H9 (cell line): ENCODE measurements at regions not wholly inside any gene's neighbourhood (a gene's known extent, or its start where the extent isn't known, plus 50 kb on each side); places are given as distances from the start of the nearest gene placed in this dataset.

ENCODE experiments used
- DNase-seq: peaks from one replicate; pipeline ENCODE4 v3.0.0-alpha.2; 2017
- H2AFZ ChIP-seq: one replicate; pipeline ENCODE4 v1.6.1; 2013; ENCODE audit warnings: mild to moderate bottlenecking, low read length, control low read depth, moderate library complexity
- H2AK5ac ChIP-seq: 2 replicates; pipeline ENCODE4 v1.6.1; 2013; ENCODE audit warnings: low read length, control low read depth, mixed read lengths; ENCODE audit not compliant: insufficient read length
- H2BK120ac ChIP-seq: one replicate; pipeline ENCODE4 v1.6.1; 2013; ENCODE audit warnings: low read depth, mild to moderate bottlenecking, low read length, control low read depth, inconsistent platforms; ENCODE audit not compliant: poor library complexity, severe bottlenecking
- H2BK12ac ChIP-seq: 2 replicates; pipeline ENCODE4 v1.6.1; 2013; ENCODE audit warnings: low read length, control low read depth, mixed read lengths, low read depth; ENCODE audit not compliant: insufficient read length
- H2BK15ac ChIP-seq: 2 replicates; pipeline ENCODE4 v1.6.1; 2013; ENCODE audit warnings: low read depth, low read length, control low read depth
- H2BK20ac ChIP-seq: one replicate; pipeline ENCODE4 v1.6.1; 2013; ENCODE audit warnings: low read depth, mild to moderate bottlenecking, low read length, control low read depth, inconsistent platforms; ENCODE audit not compliant: poor library complexity, severe bottlenecking
- H2BK5ac ChIP-seq: 2 replicates; pipeline ENCODE4 v1.6.1; 2013; ENCODE audit warnings: low read length, control low read depth, mixed read lengths; ENCODE audit not compliant: insufficient read length
- H3K14ac ChIP-seq: 2 replicates; pipeline ENCODE4 v1.6.1; 2013; ENCODE audit warnings: low read length, control low read depth; ENCODE audit not compliant: insufficient read depth
- H3K18ac ChIP-seq: 2 replicates; pipeline ENCODE4 v1.6.1; 2013; ENCODE audit warnings: low read depth, mild to moderate bottlenecking, mixed read lengths, low read length, control low read depth; ENCODE audit not compliant: insufficient read length
- H3K23ac ChIP-seq: 2 replicates; pipeline ENCODE4 v1.6.1; 2013; ENCODE audit warnings: low read length, control low read depth, mixed read lengths, low read depth; ENCODE audit not compliant: insufficient read length
- H3K23me2 ChIP-seq: 2 replicates; pipeline ENCODE4 v1.6.1; 2013; ENCODE audit warnings: low read depth, mild to moderate bottlenecking, mixed read lengths, low read length, control low read depth; ENCODE audit not compliant: insufficient read length, poor library complexity, severe bottlenecking
- H3K27ac ChIP-seq: 2 replicates; pipeline ENCODE4 v1.5.1; 2013; ENCODE audit warnings: low read length, control low read depth, mixed read lengths, low read depth; ENCODE audit not compliant: insufficient read length
- H3K27me3 ChIP-seq: 2 replicates; pipeline ENCODE4 v1.6.1; 2013; ENCODE audit warnings: low read length, control low read depth, inconsistent platforms; ENCODE audit not compliant: insufficient read depth
- H3K4ac ChIP-seq: 2 replicates; pipeline ENCODE4 v1.6.1; 2013; ENCODE audit warnings: low read depth, mild to moderate bottlenecking, control low read depth, inconsistent platforms, low read length, moderate library complexity
- H3K4me1 ChIP-seq: 2 replicates; pipeline ENCODE4 v1.6.1; 2013; ENCODE audit warnings: low read length, control low read depth, inconsistent platforms; ENCODE audit not compliant: insufficient read depth
- H3K4me2 ChIP-seq: 2 replicates; pipeline ENCODE4 v1.6.1; 2013; ENCODE audit warnings: low read length, control low read depth, mixed read lengths; ENCODE audit not compliant: insufficient read length, insufficient read depth
- H3K56ac ChIP-seq: 2 replicates; pipeline ENCODE4 v1.6.1; 2013; ENCODE audit warnings: low read depth, mild to moderate bottlenecking, mixed read lengths, low read length, control low read depth; ENCODE audit not compliant: insufficient read length
- H3K79me1 ChIP-seq: 2 replicates; pipeline ENCODE4 v1.6.1; 2013; ENCODE audit warnings: low read depth, mild to moderate bottlenecking, moderate library complexity, low read length, control low read depth, inconsistent platforms; ENCODE audit not compliant: insufficient read depth, poor library complexity, severe bottlenecking
- H3K79me2 ChIP-seq: 2 replicates; pipeline ENCODE4 v1.6.1; 2013; ENCODE audit warnings: low read length, control low read depth, inconsistent platforms; ENCODE audit not compliant: insufficient read depth
- H3K9ac ChIP-seq: 2 replicates; pipeline ENCODE4 v1.6.1; 2013; ENCODE audit warnings: low read length, control low read depth, mixed read lengths; ENCODE audit not compliant: insufficient read length; ENCODE audit errors: extremely low read depth
- H3K9me3 ChIP-seq: one replicate; pipeline ENCODE4 v1.6.1; 2013; ENCODE audit warnings: low read depth, low read length, inconsistent platforms; ENCODE audit not compliant: control insufficient read depth
- H3T11ph ChIP-seq: one replicate; pipeline ENCODE4 v1.6.1; 2013; ENCODE audit warnings: mild to moderate bottlenecking, low read length, control low read depth, inconsistent platforms
- H4K20me1 ChIP-seq: one replicate; pipeline ENCODE4 v1.6.1; 2013; ENCODE audit not compliant: control insufficient read depth, insufficient read length, insufficient read depth
- H4K5ac ChIP-seq: 2 replicates; pipeline ENCODE4 v1.6.1; 2013; ENCODE audit warnings: low read depth, mild to moderate bottlenecking, mixed read lengths, low read length, control low read depth; ENCODE audit not compliant: insufficient read length
- H4K8ac ChIP-seq: replicated peaks from 2 replicates; pipeline ENCODE4 v1.6.1; 2013; ENCODE audit warnings: low read length, control low read depth, mixed read lengths, low read depth; ENCODE audit not compliant: insufficient read length
- H4K91ac ChIP-seq: 2 replicates; pipeline ENCODE4 v1.6.1; 2013; ENCODE audit warnings: low read depth, mild to moderate bottlenecking, moderate library complexity, mixed read lengths, low read length, control low read depth; ENCODE audit not compliant: insufficient read length
- H3K27ac Mint-ChIP-seq, 3 experiments: 2 replicates in 2 of 3; 3 replicates in 1 of 3; pipeline ENCODE4 v1.8.0; 2020 to 2021; ENCODE audit warnings: mixed read lengths in 3 of 3, mild to moderate bottlenecking in 1 of 3, moderate library complexity in 1 of 3
- H3K27me3 Mint-ChIP-seq: 2 replicates; pipeline ENCODE4 v1.8.0; 2021; ENCODE audit warnings: low read depth, mild to moderate bottlenecking, moderate library complexity, mixed read lengths
- H3K36me3 Mint-ChIP-seq, 3 experiments: 2 replicates in 2 of 3; 3 replicates in 1 of 3; pipeline ENCODE4 v1.8.0; 2020 to 2021; ENCODE audit warnings: low read depth in 3 of 3, mixed read lengths in 3 of 3; ENCODE audit not compliant: insufficient read depth in 1 of 3
- H3K4me1 Mint-ChIP-seq, 2 experiments: 2 replicates each; pipeline ENCODE4 v1.8.0; 2020; ENCODE audit warnings: mixed read lengths in 2 of 2
- H3K4me3 Mint-ChIP-seq, 2 experiments: 2 replicates in 1 of 2; 3 replicates in 1 of 2; pipeline ENCODE4 v1.8.0; 2020 to 2021; ENCODE audit warnings: mild to moderate bottlenecking in 2 of 2, mixed read lengths in 2 of 2, moderate library complexity in 1 of 2
- H3K9me3 Mint-ChIP-seq, 2 experiments: 2 replicates in 1 of 2; 3 replicates in 1 of 2; pipeline ENCODE4 v1.8.0; 2020; ENCODE audit warnings: mild to moderate bottlenecking in 2 of 2, mixed read lengths in 2 of 2, moderate library complexity in 1 of 2
- CTCF ChIP-seq: fragments of 200-600 bp; sonication (generic); conservative IDR thresholded peaks from 3 replicates; pipeline ENCODE4 v1.8.0; 2021; ENCODE audit warnings: antibody characterized with exemption, mild to moderate bottlenecking
- WGBS: extraction: QIAGEN DNeasy Blood & Tissue Kit; methylation state at CpG from one replicate; pipeline ENCODE4 v1.1.7; 2013; ENCODE audit warnings: missing lambda C conversion rate, low lambda C conversion rate, mixed read lengths; ENCODE audit not compliant: insufficient read length; ENCODE audit errors: extremely low coverage; 5-methylcytosine and 5-hydroxymethylcytosine counted together

GRCh38 chr10:129131457-129132132, 335.4 kb upstream of the MGMT start:
- Histone ChIP-seq H2BK20ac (no peak overlapping the region), H3K56ac (no peak overlapping the region), H3K9ac (no peak overlapping the region), H4K5ac (no peak overlapping the region), H2AFZ (no peak overlapping the region), H3K18ac (no peak overlapping the region), H2BK12ac (no peak overlapping the region), H4K20me1 (no peaks in the 10 kb centered on the region), H3K9me3 (no peaks in the 10 kb centered on the region), H3K79me2 (no peaks in the 10 kb centered on the region), H3K4me1 (no peaks in the 10 kb centered on the region), H3K79me1 (no peaks in the 10 kb centered on the region), H2BK5ac (no peak overlapping the region), H3K4ac (no peak overlapping the region), H3K27me3 (no peaks in the 10 kb centered on the region), H3K27ac (no peak overlapping the region), H2BK15ac (no peak overlapping the region), H3K14ac (no peak overlapping the region), H3K23me2 (no peaks in the 10 kb centered on the region), H2BK120ac (no peak overlapping the region), H2AK5ac (no peak overlapping the region), H3K4me2 (no peak overlapping the region), H3T11ph (no peak overlapping the region), H4K91ac (no peak overlapping the region), H4K8ac (no peak overlapping the region), H3K23ac (no peak overlapping the region)
- peaks cover 8 to 11% of the 10 kb centered on the region in 2 experiments for H3K4me1 Mint-ChIP-seq
- H3K27ac Mint-ChIP-seq, result no peak overlapping the region
- no peak for DNase-seq
- no peaks in the 10 kb centered on the region for H3K9me3 Mint-ChIP-seq
- no peak overlapping the region for H3K4me3 Mint-ChIP-seq
- H3K36me3 Mint-ChIP-seq, result peaks cover 0 to 1% (median 0%) of the 10 kb centered on the region in 3 experiments; a peak in 2 of 7 replicates
- TF ChIP-seq CTCF, result no peak
- H3K27me3 Mint-ChIP-seq, result peaks cover 7% of the 10 kb centered on the region; the same call in 1 of the 2 replicates
- no CpG with 5 or more reads among the region's 12 CpGs for WGBS
